SHP77 treated with DMSO at 0.1 percent for 48 hours (cell line): ENCODE measurements at regions not wholly inside any gene's neighbourhood (a gene's known extent, or its start where the extent isn't known, plus 50 kb on each side); places are given as distances from the start of the nearest gene placed in this dataset.

ENCODE experiments used
- DNase-seq: peaks from one replicate; lab custom pipeline; 2025; lab: John Stamatoyannopoulos, UW

DNA sequence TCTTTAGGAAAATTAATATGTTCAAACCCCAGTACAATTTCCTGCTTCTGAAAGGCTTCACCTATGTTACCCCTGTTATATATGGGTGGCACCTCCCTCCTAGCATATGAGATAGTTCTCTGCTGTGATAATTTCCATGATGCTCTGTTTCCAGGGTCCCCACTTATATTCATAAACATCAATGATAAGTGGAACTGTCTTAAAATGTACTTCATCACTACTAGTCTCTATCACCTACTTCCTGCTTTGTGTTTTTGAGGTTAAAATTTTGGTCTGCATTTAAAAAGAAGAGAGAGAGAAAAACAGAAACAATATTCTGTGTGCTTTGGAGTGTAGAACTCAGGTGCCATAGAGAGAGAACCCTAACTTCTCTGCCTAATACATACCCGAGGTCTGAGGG, 234.7 kb downstream of the HTR1A start:
- no peak for DNase-seq

GRCh38 chr5:63726496-63726895, 235.7 kb downstream of the HTR1A start:
- DNase-seq, result no peak

GRCh38 chr5:63719147-63719546, 243.1 kb downstream of the HTR1A start:
- no peak for DNase-seq

DNA sequence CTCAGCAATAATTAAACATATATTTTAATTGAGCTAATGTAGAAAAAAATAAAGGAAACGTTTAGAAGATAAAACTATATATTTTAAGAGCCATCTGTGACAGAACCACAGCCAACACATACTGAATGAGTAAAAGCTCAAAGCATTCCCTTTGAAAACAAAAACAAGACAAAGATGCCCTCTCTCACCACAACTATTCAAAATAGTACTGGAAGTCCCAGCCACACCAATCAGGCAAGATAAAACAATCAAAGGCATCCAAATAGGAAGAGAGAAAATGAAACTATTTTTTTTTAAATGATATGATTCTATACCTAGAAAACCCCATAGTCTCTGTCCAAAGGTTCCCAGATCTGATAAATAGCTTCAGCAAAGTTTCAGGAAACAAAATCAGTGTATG, 262.0 kb downstream of the HTR1A start:
- DNase-seq, result no peak

GRCh38 chr5:63697811-63698210, 264.4 kb downstream of the HTR1A start:
- DNase-seq, result no peak

- DNase-seq, result no peak
Observed at GRCh38 chr5:63690546-63690945, 271.7 kb downstream of the HTR1A start.

GRCh38 chr5:63687854-63688516, 274.3 kb downstream of the HTR1A start:
- DNase-seq, result no peak

DNA sequence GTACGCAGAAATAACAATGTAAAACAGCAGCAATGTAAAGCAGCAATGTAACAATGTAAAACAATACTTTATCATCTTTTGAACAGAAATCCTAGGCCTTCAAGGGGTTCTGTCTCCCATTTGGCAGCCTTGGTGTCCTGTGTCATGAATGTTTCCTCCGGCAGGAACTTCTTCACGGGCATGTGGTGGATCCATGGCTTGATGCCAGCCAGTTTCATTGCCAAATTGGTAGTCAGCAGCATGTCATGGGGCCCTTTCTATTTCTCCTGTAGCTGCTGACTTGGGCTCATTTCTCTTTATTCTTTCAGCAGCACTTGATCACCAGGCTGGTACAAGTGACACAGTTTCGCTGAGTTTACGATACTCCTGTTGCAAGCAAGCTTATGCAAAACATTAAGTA, 275.3 kb downstream of the HTR1A start:
- no peak for DNase-seq

DNA sequence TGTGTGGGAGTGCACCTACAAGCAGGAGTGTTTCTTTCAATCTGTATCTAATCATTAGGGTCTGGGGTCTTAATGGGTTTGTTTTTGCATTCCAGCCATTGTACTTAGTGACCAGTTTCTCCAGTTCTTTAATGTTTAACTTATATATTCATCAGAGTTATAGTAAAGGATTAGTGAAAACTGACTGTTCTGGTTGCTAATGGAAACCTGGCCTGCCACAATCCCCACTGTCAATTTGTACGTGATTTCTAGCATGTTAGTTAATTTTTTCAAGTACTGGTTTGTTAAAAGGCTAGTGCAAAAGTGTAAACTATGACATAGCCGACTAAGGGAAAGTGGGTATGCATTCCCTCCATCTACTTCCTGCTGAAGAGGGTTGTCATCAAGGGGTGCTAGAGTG, 276.1 kb downstream of the HTR1A start:
- no peak for DNase-seq

GRCh38 chr5:63685454-63685853, 276.8 kb downstream of the HTR1A start:
- DNase-seq, result no peak

- DNase-seq, result no peak
Observed at GRCh38 chr5:63674881-63675280, 287.4 kb downstream of the HTR1A start.

DNA sequence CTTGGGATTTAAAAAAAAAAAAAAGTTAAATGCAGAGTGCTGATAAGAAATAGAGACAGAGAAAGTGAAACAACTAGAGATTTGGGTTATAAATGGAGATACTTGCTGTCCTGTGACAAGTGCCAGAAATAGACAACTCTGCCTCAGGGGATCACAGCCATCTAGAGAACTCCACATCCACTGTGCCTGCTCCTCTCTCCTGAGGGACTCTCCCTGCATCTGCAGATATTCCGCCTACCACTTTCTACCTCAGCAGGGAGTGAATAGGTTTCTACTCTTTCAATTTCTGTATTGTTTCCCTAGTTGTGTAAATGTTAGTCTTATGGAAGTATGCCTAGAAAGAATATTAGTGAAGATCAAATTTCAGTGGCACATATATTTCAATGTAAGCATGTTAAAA, 307.2 kb downstream of the HTR1A start:
- no peak for DNase-seq

DNA sequence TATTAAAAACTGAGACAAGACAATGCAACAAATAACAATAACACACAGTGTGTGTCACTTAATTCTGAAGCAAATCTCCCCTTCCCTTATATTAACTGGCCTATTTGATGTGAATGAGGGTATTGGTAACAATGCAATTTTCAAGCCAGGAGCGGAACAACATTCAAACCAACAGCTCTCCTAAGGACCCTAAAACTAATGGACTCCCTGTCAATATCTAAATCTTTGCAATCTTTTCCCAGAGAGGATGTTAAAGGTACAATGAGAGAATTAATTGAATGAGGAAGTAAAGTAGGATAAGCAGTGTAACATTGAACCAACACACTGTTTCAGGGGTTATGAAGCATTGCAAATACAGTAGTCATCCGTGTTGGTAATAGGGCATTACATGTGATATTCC, 311.7 kb downstream of the HTR1A start:
- DNase-seq, result no peak

GRCh38 chr5:63648376-63648775, 313.9 kb downstream of the HTR1A start:
- DNase-seq, result no peak

DNA sequence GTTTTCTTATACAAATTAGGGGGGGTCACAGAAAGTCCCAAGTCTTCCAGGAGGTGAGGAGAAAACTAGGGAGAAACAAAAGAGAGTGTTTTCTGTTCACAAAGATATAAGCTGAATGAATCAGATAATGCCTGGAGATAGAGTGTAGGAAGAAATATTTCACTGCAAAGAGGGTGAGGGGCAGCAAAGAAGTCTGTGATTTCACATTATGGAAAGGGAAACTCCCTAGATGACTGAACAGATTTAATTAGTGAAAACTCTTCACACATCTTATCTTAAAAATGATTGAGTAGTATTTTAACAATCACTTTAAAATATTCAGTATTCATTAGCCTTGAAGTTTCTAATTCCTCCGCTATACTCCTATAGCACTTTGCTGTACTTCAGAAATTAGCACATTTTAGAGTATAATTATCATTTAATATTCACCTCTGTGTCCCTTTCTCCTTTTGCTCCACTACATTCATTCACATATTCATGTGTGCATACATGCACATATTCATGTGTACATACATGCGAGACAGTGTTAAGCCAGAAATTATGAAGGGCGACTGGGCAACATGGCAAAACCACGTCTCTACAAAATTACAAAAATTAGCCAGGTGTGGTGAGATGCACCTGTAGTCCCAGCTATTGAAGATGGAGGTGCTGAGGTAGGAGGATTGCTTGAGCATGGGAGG, 332.2 kb downstream of the HTR1A start:
- DNase-seq, result no peak

DNA sequence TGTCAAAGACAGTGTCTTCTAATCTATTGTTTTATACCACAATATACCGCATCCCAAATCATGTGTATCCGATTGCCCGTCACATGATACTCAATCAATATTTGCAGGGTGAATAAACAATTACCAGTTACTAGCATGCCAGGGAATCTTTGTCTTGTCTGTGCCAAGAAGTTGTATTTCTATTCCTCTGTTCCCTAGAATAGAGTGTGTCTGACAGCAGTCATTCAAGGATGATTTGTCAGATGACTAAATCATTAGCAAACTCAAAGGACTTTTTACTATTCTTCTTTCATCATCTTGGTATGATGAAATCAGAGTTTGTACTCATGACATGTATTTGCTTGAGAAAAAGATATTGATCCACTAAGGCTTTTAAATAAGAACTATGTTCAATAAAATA, 348.8 kb downstream of the HTR1A start:
- no peak for DNase-seq

DNA sequence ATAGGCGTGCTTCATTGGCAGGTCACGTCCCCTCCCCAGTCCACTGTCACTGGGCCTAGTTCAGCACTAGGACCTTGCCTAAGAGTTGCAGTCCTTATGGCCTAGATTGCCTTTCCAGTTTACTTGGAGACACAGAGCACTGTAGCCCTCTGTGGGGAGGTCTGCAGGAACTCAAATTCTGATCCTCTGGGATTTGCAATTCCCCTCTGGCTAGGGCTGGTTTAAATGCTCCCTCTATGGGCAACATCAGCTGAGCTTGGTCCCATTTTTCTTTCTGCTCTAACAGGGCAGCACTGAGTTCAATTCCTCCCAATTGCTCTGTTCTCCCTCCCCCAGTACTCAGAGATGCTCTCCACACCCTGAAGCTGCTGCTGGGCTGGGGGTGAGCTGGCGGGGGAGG, 358.2 kb downstream of the HTR1A start:
- DNase-seq, result no peak

- DNase-seq, result no peak
Observed at GRCh38 chr5:63602971-63603370, 359.3 kb downstream of the HTR1A start.

- no peak for DNase-seq
Observed at GRCh38 chr5:63596254-63596653, 366.0 kb downstream of the HTR1A start.

DNA sequence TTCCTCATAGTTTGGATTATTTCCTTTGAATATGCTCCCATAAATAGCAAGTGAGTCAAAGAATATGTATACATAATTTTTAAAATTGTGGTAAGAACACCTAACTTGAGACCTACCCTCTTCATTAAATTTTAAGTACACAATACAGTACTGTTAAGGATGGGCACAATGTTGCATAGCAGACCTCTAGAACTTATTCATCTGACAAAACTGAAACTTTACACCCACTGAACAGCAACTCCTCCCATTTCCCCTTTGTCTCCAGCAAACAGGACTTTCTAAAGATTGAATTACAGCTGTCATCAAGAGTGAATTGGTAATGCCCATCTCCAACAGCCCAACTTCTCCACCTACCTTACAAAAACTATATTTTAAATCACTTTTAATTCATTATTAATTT, 388.9 kb downstream of the HTR1A start:
- no peak for DNase-seq

DNA sequence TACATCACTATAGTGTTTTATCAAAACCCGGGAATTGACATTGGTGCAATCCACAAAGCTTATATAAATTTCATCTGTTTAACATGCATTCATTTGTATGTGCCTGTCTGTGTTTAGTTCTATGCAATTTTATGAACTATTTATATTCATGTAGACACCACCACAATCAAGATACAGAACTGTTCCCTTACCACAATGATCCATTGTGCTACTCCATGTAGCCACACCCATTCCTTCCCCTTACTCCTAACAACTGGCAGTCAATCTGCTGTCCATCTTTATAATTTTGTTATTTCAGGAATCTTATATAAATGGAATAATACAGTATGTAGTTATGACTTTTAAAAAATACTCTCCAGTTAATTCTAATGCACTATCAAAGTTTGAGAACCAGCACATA, 389.5 kb downstream of the HTR1A start:
- no peak for DNase-seq

DNA sequence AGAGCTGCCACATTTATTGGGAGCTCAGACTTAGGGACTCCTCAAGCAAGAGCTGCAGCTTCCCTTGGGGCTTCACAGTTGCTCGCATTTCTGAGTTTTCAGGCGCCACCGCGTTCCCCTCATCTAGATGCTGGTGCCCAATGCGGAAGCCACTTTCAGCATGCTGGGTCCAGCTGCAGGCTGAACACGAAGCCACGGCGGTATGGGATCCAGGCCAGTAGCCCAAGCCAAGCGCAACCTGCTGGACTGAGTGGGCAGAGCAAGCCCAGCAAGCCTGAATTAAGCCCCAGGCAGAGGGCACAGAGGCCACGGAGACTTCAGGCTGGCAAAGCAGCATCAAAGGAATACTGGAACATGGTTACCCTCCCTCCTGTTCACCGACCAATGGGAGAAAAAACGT, 391.5 kb downstream of the HTR1A start:
- no peak for DNase-seq

GRCh38 chr5:63564789-63565188, 397.5 kb downstream of the HTR1A start:
- DNase-seq, result no peak
